Astrocyte (in vitro differentiated cells and primary cell): ENCODE measurements at regions not wholly inside any gene's neighbourhood (a gene's known extent, or its start where the extent isn't known, plus 50 kb on each side); places are given as distances from the start of the nearest gene placed in this dataset.

ENCODE experiments used
- DNase-seq: peaks from one replicate; pipeline ENCODE4 v3.0.0-alpha.2; 2010; ENCODE audit warnings: low read depth
- FAIRE-seq: peaks from 2 replicates; lab custom pipeline; 2011; peaks lifted over from hg19 to GRCh38; lab: Jason Lieb, UNC
- H2AFZ ChIP-seq: 2 replicates; pipeline ENCODE4 v1.6.0; 2012; ENCODE audit warnings: low read depth, low read length, inconsistent platforms
- H3K27ac ChIP-seq: 2 replicates; pipeline ENCODE4 v1.5.1; 2011; ENCODE audit warnings: low read depth, low read length, inconsistent platforms
- H3K27me3 ChIP-seq: 2 replicates; pipeline ENCODE4 v1.6.0; 2011; ENCODE audit warnings: low read length, inconsistent platforms; ENCODE audit not compliant: insufficient read depth
- H3K36me3 ChIP-seq: 2 replicates; pipeline ENCODE4 v1.5.1; 2011; ENCODE audit warnings: low read length, inconsistent platforms; ENCODE audit not compliant: insufficient read depth
- H3K4me1 ChIP-seq: 2 replicates; pipeline ENCODE4 v1.5.1; 2011; ENCODE audit warnings: low read length, inconsistent platforms; ENCODE audit not compliant: insufficient read depth
- H3K4me2 ChIP-seq: 2 replicates; pipeline ENCODE4 v1.6.0; 2012; ENCODE audit warnings: low read length, inconsistent platforms
- H3K4me3 ChIP-seq: 2 replicates; pipeline ENCODE4 v1.5.1; 2011; ENCODE audit warnings: low read depth, mild to moderate bottlenecking, low read length, inconsistent platforms; ENCODE audit not compliant: insufficient read depth
- H3K79me2 ChIP-seq: 2 replicates; pipeline ENCODE4 v1.6.0; 2012; ENCODE audit warnings: mild to moderate bottlenecking, low read length, inconsistent platforms; ENCODE audit not compliant: insufficient read depth
- H3K9ac ChIP-seq: 2 replicates; pipeline ENCODE4 v1.6.0; 2012; ENCODE audit warnings: mild to moderate bottlenecking, low read length, inconsistent platforms
- H3K9me3 ChIP-seq: 2 replicates; pipeline ENCODE4 v1.5.1; 2012; ENCODE audit warnings: low read depth, mild to moderate bottlenecking, low read length, inconsistent platforms; ENCODE audit not compliant: insufficient read depth
- H4K20me1 ChIP-seq: 2 replicates; pipeline ENCODE4 v1.6.0; 2012; ENCODE audit warnings: low read length, inconsistent platforms; ENCODE audit not compliant: insufficient read depth
- H3K27ac Mint-ChIP-seq: one replicate; pipeline ENCODE4 v1.8.0; 2021; ENCODE audit warnings: mild to moderate bottlenecking, mixed read lengths; ENCODE audit not compliant: unreplicated experiment
- H3K27me3 Mint-ChIP-seq: one replicate; pipeline ENCODE4 v1.8.0; 2021; ENCODE audit warnings: low read depth, mixed read lengths; ENCODE audit not compliant: unreplicated experiment
- H3K36me3 Mint-ChIP-seq: one replicate; pipeline ENCODE4 v1.8.0; 2021; ENCODE audit warnings: low read depth, mixed read lengths; ENCODE audit not compliant: unreplicated experiment
- H3K4me1 Mint-ChIP-seq: one replicate; pipeline ENCODE4 v1.8.0; 2021; ENCODE audit warnings: low read depth, mixed read lengths; ENCODE audit not compliant: unreplicated experiment
- H3K4me3 Mint-ChIP-seq: one replicate; pipeline ENCODE4 v1.8.0; 2021; ENCODE audit warnings: mild to moderate bottlenecking, moderate library complexity, mixed read lengths; ENCODE audit not compliant: unreplicated experiment
- H3K9me3 Mint-ChIP-seq: one replicate; pipeline ENCODE4 v1.8.0; 2021; ENCODE audit warnings: mild to moderate bottlenecking, mixed read lengths; ENCODE audit not compliant: unreplicated experiment
- CTCF ChIP-seq: IDR thresholded peaks from 2 replicates; pipeline ENCODE4 v1.5.1; 2011; ENCODE audit warnings: low read depth, mild to moderate bottlenecking, inconsistent platforms, low read length, moderate library complexity; ENCODE audit not compliant: insufficient read depth
- EZH2 ChIP-seq: IDR thresholded peaks from 2 replicates; pipeline ENCODE4 v1.6.1; 2012; ENCODE audit warnings: mild to moderate bottlenecking, low read length, inconsistent platforms; ENCODE audit not compliant: insufficient read depth

GRCh38 chr14:80316441-80316840 is 105.1 kb upstream of the DIO2 start:
- H3K27ac Mint-ChIP-seq = no peak overlapping the region
- FAIRE-seq = no peak
- H3K9me3 ChIP-seq = no peaks in the 10 kb centered on the region
- peak; percentile 83 for DNase-seq
- H3K79me2 ChIP-seq = no peaks in the 10 kb centered on the region
- H2AFZ ChIP-seq = peak overlapping the region; percentile 49
- no peaks in the 10 kb centered on the region for H3K27me3 Mint-ChIP-seq
- no peak overlapping the region for H3K4me3 ChIP-seq
- H3K4me2 ChIP-seq = peak overlapping the region; percentile 62
- TF ChIP-seq EZH2 = no peak
- no peak for TF ChIP-seq CTCF
- no peaks in the 10 kb centered on the region for H3K36me3 ChIP-seq
- no peaks in the 10 kb centered on the region for H4K20me1 ChIP-seq
- H3K27me3 ChIP-seq = no peaks in the 10 kb centered on the region
- peak overlapping the region; percentile 29 for H3K9ac ChIP-seq
- no peaks in the 10 kb centered on the region for H3K36me3 Mint-ChIP-seq
- peak overlapping the region; percentile 52 for H3K27ac ChIP-seq
- H3K4me3 Mint-ChIP-seq = no peak overlapping the region
- peaks cover 6% of the 10 kb centered on the region for H3K9me3 Mint-ChIP-seq
- peaks cover 9% of the 10 kb centered on the region for H3K4me1 ChIP-seq
- H3K4me1 Mint-ChIP-seq = peaks cover 17% of the 10 kb centered on the region

- no peaks in the 10 kb centered on the region for H3K79me2 ChIP-seq
- TF ChIP-seq CTCF = no peak
- H2AFZ ChIP-seq = no peak overlapping the region
- no peak overlapping the region for H3K4me3 ChIP-seq
- no peaks in the 10 kb centered on the region for H3K36me3 ChIP-seq
- H3K36me3 Mint-ChIP-seq = no peaks in the 10 kb centered on the region
- H3K27me3 ChIP-seq = no peaks in the 10 kb centered on the region
- H3K4me2 ChIP-seq = peak overlapping the region; percentile 62
- peak overlapping the region; percentile 93 for H3K27ac Mint-ChIP-seq
- no peaks in the 10 kb centered on the region for H4K20me1 ChIP-seq
- FAIRE-seq = no peak
- H3K9me3 ChIP-seq = no peaks in the 10 kb centered on the region
- peak; percentile 64 for DNase-seq
- peaks cover 6% of the 10 kb centered on the region for H3K9me3 Mint-ChIP-seq
- peak overlapping the region; percentile 63 for H3K4me3 Mint-ChIP-seq
- no peaks in the 10 kb centered on the region for H3K27me3 Mint-ChIP-seq
- peak overlapping the region; percentile 52 for H3K27ac ChIP-seq
- H3K4me1 ChIP-seq = peaks cover 16% of the 10 kb centered on the region
- peak overlapping the region; percentile 29 for H3K9ac ChIP-seq
- H3K4me1 Mint-ChIP-seq = peaks cover 21% of the 10 kb centered on the region
Measured at GRCh38 chr14:80315681-80316080, 104.4 kb upstream of the DIO2 start.

GRCh38 chr14:80313806-80314205 is 102.5 kb upstream of the DIO2 start:
- H3K4me3 Mint-ChIP-seq = no peak overlapping the region
- no peak for DNase-seq
- no peaks in the 10 kb centered on the region for H4K20me1 ChIP-seq
- H3K79me2 ChIP-seq = no peaks in the 10 kb centered on the region
- H3K9me3 ChIP-seq = no peaks in the 10 kb centered on the region
- H3K9me3 Mint-ChIP-seq = peaks cover 3% of the 10 kb centered on the region
- no peak overlapping the region for H3K4me3 ChIP-seq
- no peak overlapping the region for H3K27ac ChIP-seq
- H3K27ac Mint-ChIP-seq = no peak overlapping the region
- H3K27me3 Mint-ChIP-seq = no peaks in the 10 kb centered on the region
- H3K4me1 ChIP-seq = peaks cover 17% of the 10 kb centered on the region
- H2AFZ ChIP-seq = no peak overlapping the region
- H3K9ac ChIP-seq = no peak overlapping the region
- no peaks in the 10 kb centered on the region for H3K27me3 ChIP-seq
- no peak for FAIRE-seq
- no peaks in the 10 kb centered on the region for H3K36me3 ChIP-seq
- no peak for TF ChIP-seq CTCF
- peaks cover 21% of the 10 kb centered on the region for H3K4me1 Mint-ChIP-seq
- no peak overlapping the region for H3K4me2 ChIP-seq
- no peaks in the 10 kb centered on the region for H3K36me3 Mint-ChIP-seq
